H9 (cell line): ENCODE measurements at regions not wholly inside any gene's neighbourhood (a gene's known extent, or its start where the extent isn't known, plus 50 kb on each side); places are given as distances from the start of the nearest gene placed in this dataset.

ENCODE experiments used
- DNase-seq: peaks from one replicate; pipeline ENCODE4 v3.0.0-alpha.2; 2017
- H2AFZ ChIP-seq: one replicate; pipeline ENCODE4 v1.6.1; 2013; ENCODE audit warnings: mild to moderate bottlenecking, low read length, control low read depth, moderate library complexity
- H2AK5ac ChIP-seq: 2 replicates; pipeline ENCODE4 v1.6.1; 2013; ENCODE audit warnings: low read length, control low read depth, mixed read lengths; ENCODE audit not compliant: insufficient read length
- H2BK120ac ChIP-seq: one replicate; pipeline ENCODE4 v1.6.1; 2013; ENCODE audit warnings: low read depth, mild to moderate bottlenecking, low read length, control low read depth, inconsistent platforms; ENCODE audit not compliant: poor library complexity, severe bottlenecking
- H2BK12ac ChIP-seq: 2 replicates; pipeline ENCODE4 v1.6.1; 2013; ENCODE audit warnings: low read length, control low read depth, mixed read lengths, low read depth; ENCODE audit not compliant: insufficient read length
- H2BK15ac ChIP-seq: 2 replicates; pipeline ENCODE4 v1.6.1; 2013; ENCODE audit warnings: low read depth, low read length, control low read depth
- H2BK20ac ChIP-seq: one replicate; pipeline ENCODE4 v1.6.1; 2013; ENCODE audit warnings: low read depth, mild to moderate bottlenecking, low read length, control low read depth, inconsistent platforms; ENCODE audit not compliant: poor library complexity, severe bottlenecking
- H2BK5ac ChIP-seq: 2 replicates; pipeline ENCODE4 v1.6.1; 2013; ENCODE audit warnings: low read length, control low read depth, mixed read lengths; ENCODE audit not compliant: insufficient read length
- H3K14ac ChIP-seq: 2 replicates; pipeline ENCODE4 v1.6.1; 2013; ENCODE audit warnings: low read length, control low read depth; ENCODE audit not compliant: insufficient read depth
- H3K18ac ChIP-seq: 2 replicates; pipeline ENCODE4 v1.6.1; 2013; ENCODE audit warnings: low read depth, mild to moderate bottlenecking, mixed read lengths, low read length, control low read depth; ENCODE audit not compliant: insufficient read length
- H3K23ac ChIP-seq: 2 replicates; pipeline ENCODE4 v1.6.1; 2013; ENCODE audit warnings: low read length, control low read depth, mixed read lengths, low read depth; ENCODE audit not compliant: insufficient read length
- H3K23me2 ChIP-seq: 2 replicates; pipeline ENCODE4 v1.6.1; 2013; ENCODE audit warnings: low read depth, mild to moderate bottlenecking, mixed read lengths, low read length, control low read depth; ENCODE audit not compliant: insufficient read length, poor library complexity, severe bottlenecking
- H3K27ac ChIP-seq: 2 replicates; pipeline ENCODE4 v1.5.1; 2013; ENCODE audit warnings: low read length, control low read depth, mixed read lengths, low read depth; ENCODE audit not compliant: insufficient read length
- H3K27me3 ChIP-seq: 2 replicates; pipeline ENCODE4 v1.6.1; 2013; ENCODE audit warnings: low read length, control low read depth, inconsistent platforms; ENCODE audit not compliant: insufficient read depth
- H3K4ac ChIP-seq: 2 replicates; pipeline ENCODE4 v1.6.1; 2013; ENCODE audit warnings: low read depth, mild to moderate bottlenecking, control low read depth, inconsistent platforms, low read length, moderate library complexity
- H3K4me1 ChIP-seq: 2 replicates; pipeline ENCODE4 v1.6.1; 2013; ENCODE audit warnings: low read length, control low read depth, inconsistent platforms; ENCODE audit not compliant: insufficient read depth
- H3K4me2 ChIP-seq: 2 replicates; pipeline ENCODE4 v1.6.1; 2013; ENCODE audit warnings: low read length, control low read depth, mixed read lengths; ENCODE audit not compliant: insufficient read length, insufficient read depth
- H3K56ac ChIP-seq: 2 replicates; pipeline ENCODE4 v1.6.1; 2013; ENCODE audit warnings: low read depth, mild to moderate bottlenecking, mixed read lengths, low read length, control low read depth; ENCODE audit not compliant: insufficient read length
- H3K79me1 ChIP-seq: 2 replicates; pipeline ENCODE4 v1.6.1; 2013; ENCODE audit warnings: low read depth, mild to moderate bottlenecking, moderate library complexity, low read length, control low read depth, inconsistent platforms; ENCODE audit not compliant: insufficient read depth, poor library complexity, severe bottlenecking
- H3K79me2 ChIP-seq: 2 replicates; pipeline ENCODE4 v1.6.1; 2013; ENCODE audit warnings: low read length, control low read depth, inconsistent platforms; ENCODE audit not compliant: insufficient read depth
- H3K9ac ChIP-seq: 2 replicates; pipeline ENCODE4 v1.6.1; 2013; ENCODE audit warnings: low read length, control low read depth, mixed read lengths; ENCODE audit not compliant: insufficient read length; ENCODE audit errors: extremely low read depth
- H3K9me3 ChIP-seq: one replicate; pipeline ENCODE4 v1.6.1; 2013; ENCODE audit warnings: low read depth, low read length, inconsistent platforms; ENCODE audit not compliant: control insufficient read depth
- H3T11ph ChIP-seq: one replicate; pipeline ENCODE4 v1.6.1; 2013; ENCODE audit warnings: mild to moderate bottlenecking, low read length, control low read depth, inconsistent platforms
- H4K20me1 ChIP-seq: one replicate; pipeline ENCODE4 v1.6.1; 2013; ENCODE audit not compliant: control insufficient read depth, insufficient read length, insufficient read depth
- H4K5ac ChIP-seq: 2 replicates; pipeline ENCODE4 v1.6.1; 2013; ENCODE audit warnings: low read depth, mild to moderate bottlenecking, mixed read lengths, low read length, control low read depth; ENCODE audit not compliant: insufficient read length
- H4K8ac ChIP-seq: replicated peaks from 2 replicates; pipeline ENCODE4 v1.6.1; 2013; ENCODE audit warnings: low read length, control low read depth, mixed read lengths, low read depth; ENCODE audit not compliant: insufficient read length
- H4K91ac ChIP-seq: 2 replicates; pipeline ENCODE4 v1.6.1; 2013; ENCODE audit warnings: low read depth, mild to moderate bottlenecking, moderate library complexity, mixed read lengths, low read length, control low read depth; ENCODE audit not compliant: insufficient read length
- H3K27ac Mint-ChIP-seq, 3 experiments: 2 replicates in 2 of 3; 3 replicates in 1 of 3; pipeline ENCODE4 v1.8.0; 2020 to 2021; ENCODE audit warnings: mixed read lengths in 3 of 3, mild to moderate bottlenecking in 1 of 3, moderate library complexity in 1 of 3
- H3K27me3 Mint-ChIP-seq: 2 replicates; pipeline ENCODE4 v1.8.0; 2021; ENCODE audit warnings: low read depth, mild to moderate bottlenecking, moderate library complexity, mixed read lengths
- H3K36me3 Mint-ChIP-seq, 3 experiments: 2 replicates in 2 of 3; 3 replicates in 1 of 3; pipeline ENCODE4 v1.8.0; 2020 to 2021; ENCODE audit warnings: low read depth in 3 of 3, mixed read lengths in 3 of 3; ENCODE audit not compliant: insufficient read depth in 1 of 3
- H3K4me1 Mint-ChIP-seq, 2 experiments: 2 replicates each; pipeline ENCODE4 v1.8.0; 2020; ENCODE audit warnings: mixed read lengths in 2 of 2
- H3K4me3 Mint-ChIP-seq, 2 experiments: 2 replicates in 1 of 2; 3 replicates in 1 of 2; pipeline ENCODE4 v1.8.0; 2020 to 2021; ENCODE audit warnings: mild to moderate bottlenecking in 2 of 2, mixed read lengths in 2 of 2, moderate library complexity in 1 of 2
- H3K9me3 Mint-ChIP-seq, 2 experiments: 2 replicates in 1 of 2; 3 replicates in 1 of 2; pipeline ENCODE4 v1.8.0; 2020; ENCODE audit warnings: mild to moderate bottlenecking in 2 of 2, mixed read lengths in 2 of 2, moderate library complexity in 1 of 2
- WGBS: extraction: QIAGEN DNeasy Blood & Tissue Kit; methylation state at CpG from one replicate; pipeline ENCODE4 v1.1.7; 2013; ENCODE audit warnings: missing lambda C conversion rate, low lambda C conversion rate, mixed read lengths; ENCODE audit not compliant: insufficient read length; ENCODE audit errors: extremely low coverage; 5-methylcytosine and 5-hydroxymethylcytosine counted together
- TF ChIP-seq, protein P1 (sequence below): fragments of 200-600 bp; sonication (generic); conservative IDR thresholded peaks from 3 replicates; pipeline ENCODE4 v1.8.0; 2021; ENCODE audit warnings: antibody characterized with exemption, mild to moderate bottlenecking

DNA sequence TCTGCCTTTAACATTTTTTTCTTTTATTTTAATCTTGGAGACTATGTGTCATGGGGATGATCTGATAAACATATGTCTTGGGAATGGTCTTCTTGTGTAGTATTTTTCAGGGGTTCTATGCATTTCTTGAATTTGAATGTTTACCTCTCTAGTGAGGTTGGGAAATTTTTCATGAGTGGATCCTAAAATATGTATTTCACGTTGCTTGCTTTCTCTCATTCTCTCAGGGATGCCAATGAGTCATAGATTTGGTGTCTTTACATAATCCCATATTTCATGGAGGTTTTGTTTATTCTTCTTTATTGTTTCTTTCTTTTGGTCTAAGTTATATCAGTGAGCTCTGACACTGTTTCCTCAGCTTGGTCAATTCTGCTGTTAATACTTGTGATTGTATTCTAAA, 1237.2 kb downstream of the PLA2G4A start:
- Histone ChIP-seq H4K20me1 (no peaks in the 10 kb centered on the region), H3K18ac (no peak overlapping the region), H3K4ac (no peak overlapping the region), H3K56ac (no peak overlapping the region), H4K91ac (no peak overlapping the region), H3K9ac (no peak overlapping the region), H3K4me1 (no peaks in the 10 kb centered on the region), H3K23ac (no peak overlapping the region), H3K4me2 (no peak overlapping the region), H2AK5ac (no peak overlapping the region), H4K8ac (no peak overlapping the region), H3K79me1 (no peaks in the 10 kb centered on the region), H3T11ph (no peak overlapping the region), H2BK120ac (no peak overlapping the region), H4K5ac (no peak overlapping the region), H3K9me3 (no peaks in the 10 kb centered on the region), H2AFZ (no peak overlapping the region), H3K27ac (no peak overlapping the region), H3K27me3 (no peaks in the 10 kb centered on the region), H3K79me2 (no peaks in the 10 kb centered on the region), H2BK20ac (no peak overlapping the region), H2BK12ac (no peak overlapping the region), H3K14ac (no peak overlapping the region), H2BK15ac (no peak overlapping the region), H2BK5ac (no peak overlapping the region), H3K23me2 (no peaks in the 10 kb centered on the region)
- WGBS, result no CpG with 5 or more reads among the region's 1 CpG
- H3K27ac Mint-ChIP-seq, result no peak overlapping the region
- DNase-seq, result no peak
- H3K27me3 Mint-ChIP-seq, result no peaks in the 10 kb centered on the region
- H3K4me3 Mint-ChIP-seq, result no peak overlapping the region
- peaks cover 0 to 15% (median 7%) of the 10 kb centered on the region in 3 experiments; a peak in 4 of 7 replicates for H3K36me3 Mint-ChIP-seq
- H3K4me1 Mint-ChIP-seq, result no peaks in the 10 kb centered on the region
- peaks cover 13 to 27% of the 10 kb centered on the region in 2 experiments for H3K9me3 Mint-ChIP-seq
- TF ChIP-seq, protein P1, sequence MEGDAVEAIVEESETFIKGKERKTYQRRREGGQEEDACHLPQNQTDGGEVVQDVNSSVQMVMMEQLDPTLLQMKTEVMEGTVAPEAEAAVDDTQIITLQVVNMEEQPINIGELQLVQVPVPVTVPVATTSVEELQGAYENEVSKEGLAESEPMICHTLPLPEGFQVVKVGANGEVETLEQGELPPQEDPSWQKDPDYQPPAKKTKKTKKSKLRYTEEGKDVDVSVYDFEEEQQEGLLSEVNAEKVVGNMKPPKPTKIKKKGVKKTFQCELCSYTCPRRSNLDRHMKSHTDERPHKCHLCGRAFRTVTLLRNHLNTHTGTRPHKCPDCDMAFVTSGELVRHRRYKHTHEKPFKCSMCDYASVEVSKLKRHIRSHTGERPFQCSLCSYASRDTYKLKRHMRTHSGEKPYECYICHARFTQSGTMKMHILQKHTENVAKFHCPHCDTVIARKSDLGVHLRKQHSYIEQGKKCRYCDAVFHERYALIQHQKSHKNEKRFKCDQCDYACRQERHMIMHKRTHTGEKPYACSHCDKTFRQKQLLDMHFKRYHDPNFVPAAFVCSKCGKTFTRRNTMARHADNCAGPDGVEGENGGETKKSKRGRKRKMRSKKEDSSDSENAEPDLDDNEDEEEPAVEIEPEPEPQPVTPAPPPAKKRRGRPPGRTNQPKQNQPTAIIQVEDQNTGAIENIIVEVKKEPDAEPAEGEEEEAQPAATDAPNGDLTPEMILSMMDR, result no peak
